ENCODE measurements at regions not wholly inside any gene's neighbourhood (a gene's known extent, or its start where the extent isn't known, plus 50 kb on each side); places are given as distances from the start of the nearest gene placed in this dataset.

DNA sequence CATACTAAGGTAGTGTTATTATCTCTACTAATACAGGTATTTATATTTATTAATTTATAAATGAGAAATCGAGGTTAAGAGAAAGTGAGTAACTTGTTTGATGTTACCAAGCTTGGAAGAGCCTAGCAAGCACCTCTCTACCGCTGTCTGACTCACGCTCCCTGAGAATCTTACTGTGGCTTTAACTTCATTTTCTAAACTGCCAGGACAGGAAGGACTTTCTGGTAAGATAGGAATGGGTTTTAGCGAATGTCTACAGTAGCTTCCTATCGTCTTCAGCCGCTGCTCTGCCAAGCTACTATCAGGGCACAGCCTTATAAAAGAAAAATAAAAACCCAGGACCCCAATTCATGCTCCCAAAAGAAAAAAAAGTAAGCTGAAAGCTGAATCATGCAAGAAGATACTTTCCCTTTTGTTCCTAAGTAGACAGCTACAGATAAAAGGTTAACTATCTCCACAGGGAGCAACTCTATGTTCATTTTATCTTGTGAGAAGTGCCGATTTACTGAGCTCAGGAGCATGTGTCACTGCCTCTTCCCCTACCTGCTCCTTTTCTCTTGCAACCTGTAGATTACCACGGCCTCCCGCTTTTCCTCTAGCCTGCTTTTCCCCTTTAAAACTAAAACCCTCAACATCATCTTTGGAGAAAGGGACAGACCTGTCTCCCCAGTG lies 60.2 kb downstream of the THNSL1 start:
- TF ChIP-seq, protein P1, sequence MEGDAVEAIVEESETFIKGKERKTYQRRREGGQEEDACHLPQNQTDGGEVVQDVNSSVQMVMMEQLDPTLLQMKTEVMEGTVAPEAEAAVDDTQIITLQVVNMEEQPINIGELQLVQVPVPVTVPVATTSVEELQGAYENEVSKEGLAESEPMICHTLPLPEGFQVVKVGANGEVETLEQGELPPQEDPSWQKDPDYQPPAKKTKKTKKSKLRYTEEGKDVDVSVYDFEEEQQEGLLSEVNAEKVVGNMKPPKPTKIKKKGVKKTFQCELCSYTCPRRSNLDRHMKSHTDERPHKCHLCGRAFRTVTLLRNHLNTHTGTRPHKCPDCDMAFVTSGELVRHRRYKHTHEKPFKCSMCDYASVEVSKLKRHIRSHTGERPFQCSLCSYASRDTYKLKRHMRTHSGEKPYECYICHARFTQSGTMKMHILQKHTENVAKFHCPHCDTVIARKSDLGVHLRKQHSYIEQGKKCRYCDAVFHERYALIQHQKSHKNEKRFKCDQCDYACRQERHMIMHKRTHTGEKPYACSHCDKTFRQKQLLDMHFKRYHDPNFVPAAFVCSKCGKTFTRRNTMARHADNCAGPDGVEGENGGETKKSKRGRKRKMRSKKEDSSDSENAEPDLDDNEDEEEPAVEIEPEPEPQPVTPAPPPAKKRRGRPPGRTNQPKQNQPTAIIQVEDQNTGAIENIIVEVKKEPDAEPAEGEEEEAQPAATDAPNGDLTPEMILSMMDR (IDR thresholded peaks at IDR 0.05; ENCODE audit: low read depth, low read length, poor library complexity, severe bottlenecking), result no peak
- no peak for TF ChIP-seq EZH2phosphoT487 (IDR thresholded peaks at IDR 0.05; ENCODE audit: borderline replicate concordance, low read length)
